ENCODE measurements at regions not wholly inside any gene's neighbourhood (a gene's known extent, or its start where the extent isn't known, plus 50 kb on each side); places are given as distances from the start of the nearest gene placed in this dataset.
"Not testable (repeated sequence)": the region's sequence is repeated elsewhere in the genome, so short reads cannot be mapped to it uniquely, and the experiment has no call there.

- Histone ChIP-seq H3K4me3 (ENCODE audit: low read length in 3 of 3) (no peak overlapping the region), H3K9ac (ENCODE audit: low read length in 3 of 3) (no peak overlapping the region), H3K36me3 (ENCODE audit: control insufficient read depth in 2 of 3, insufficient read depth in 3 of 3, low read length in 3 of 3) (no peaks in the 10 kb centered on the region), H3K27me3 (ENCODE audit: control insufficient read depth, insufficient read depth, low read length) (no peaks in the 10 kb centered on the region), H3K27ac (ENCODE audit: low read depth in 2 of 2, low read length in 2 of 2) (no peak overlapping the region), H3K9me3 (ENCODE audit: control insufficient read depth in 2 of 3, insufficient read depth in 1 of 3, low read length in 3 of 3) (no peaks in the 10 kb centered on the region), H3K4me1 (ENCODE audit: control insufficient read depth in 2 of 3, insufficient read depth in 2 of 3, low read depth in 1 of 3, low read length in 3 of 3) (no peaks in the 10 kb centered on the region)
- DNase-seq: no peak
- TF ChIP-seq CTCF (IDR thresholded peaks at IDR 0.05; ENCODE audit: borderline replicate concordance, extremely low read depth, insufficient read depth): no peak
- intact Hi-C loops (cut with DNase I): no loop called here
- FAIRE-seq: no peak
Observed at GRCh38 chr4:114326358-114326757, 272.2 kb upstream of the UGT8 start.

- H3K9me3 ChIP-seq (ENCODE audit: control insufficient read depth in 2 of 3, insufficient read depth in 1 of 3, low read length in 3 of 3): no peaks in the 10 kb centered on the region
- H3K36me3 ChIP-seq (ENCODE audit: control insufficient read depth in 2 of 3, insufficient read depth in 3 of 3, low read length in 3 of 3): no peaks in the 10 kb centered on the region
- FAIRE-seq (no peak), DNase-seq (no peak)
- no peaks in the 10 kb centered on the region for H3K27me3 ChIP-seq (ENCODE audit: control insufficient read depth, insufficient read depth, low read length)
- no peak for TF ChIP-seq CTCF (IDR thresholded peaks at IDR 0.05; ENCODE audit: borderline replicate concordance, extremely low read depth, insufficient read depth)
- H3K9ac ChIP-seq (ENCODE audit: low read length in 3 of 3): no peak overlapping the region
- H3K4me3 ChIP-seq (ENCODE audit: low read length in 3 of 3): no peak overlapping the region
- no peaks in the 10 kb centered on the region for H3K4me1 ChIP-seq (ENCODE audit: control insufficient read depth in 2 of 3, insufficient read depth in 2 of 3, low read depth in 1 of 3, low read length in 3 of 3)
- intact Hi-C loops (cut with DNase I): no loop called here
- no peak overlapping the region for H3K27ac ChIP-seq (ENCODE audit: low read depth in 2 of 2, low read length in 2 of 2)
Observed at GRCh38 chr4:114332119-114332518, 266.5 kb upstream of the UGT8 start.

GRCh38 chr4:114334363-114334762 is 264.2 kb upstream of the UGT8 start:
- H3K9ac ChIP-seq (ENCODE audit: low read length in 3 of 3); H3K9me3 ChIP-seq (ENCODE audit: control insufficient read depth in 2 of 3, insufficient read depth in 1 of 3, low read length in 3 of 3); FAIRE-seq; H3K4me3 ChIP-seq (ENCODE audit: low read length in 3 of 3); intact Hi-C loops (cut with DNase I); H3K36me3 ChIP-seq (ENCODE audit: control insufficient read depth in 2 of 3, insufficient read depth in 3 of 3, low read length in 3 of 3); H3K4me1 ChIP-seq (ENCODE audit: control insufficient read depth in 2 of 3, insufficient read depth in 2 of 3, low read depth in 1 of 3, low read length in 3 of 3); H3K27me3 ChIP-seq (ENCODE audit: control insufficient read depth, insufficient read depth, low read length); DNase-seq; H3K27ac ChIP-seq (ENCODE audit: low read depth in 2 of 2, low read length in 2 of 2): not testable (repeated sequence)

- Histone ChIP-seq H3K9me3 (ENCODE audit: control insufficient read depth in 2 of 3, insufficient read depth in 1 of 3, low read length in 3 of 3) (no peaks in the 10 kb centered on the region), H3K4me3 (ENCODE audit: low read length in 3 of 3) (no peak overlapping the region), H3K27me3 (ENCODE audit: control insufficient read depth, insufficient read depth, low read length) (no peaks in the 10 kb centered on the region), H3K4me1 (ENCODE audit: control insufficient read depth in 2 of 3, insufficient read depth in 2 of 3, low read depth in 1 of 3, low read length in 3 of 3) (no peaks in the 10 kb centered on the region), H3K27ac (ENCODE audit: low read depth in 2 of 2, low read length in 2 of 2) (no peak overlapping the region), H3K9ac (ENCODE audit: low read length in 3 of 3) (no peak overlapping the region), H3K36me3 (ENCODE audit: control insufficient read depth in 2 of 3, insufficient read depth in 3 of 3, low read length in 3 of 3) (no peaks in the 10 kb centered on the region)
- DNase-seq (peak in 1 of 5 donors; percentile 11), FAIRE-seq (no peak)
- no peak for TF ChIP-seq CTCF (IDR thresholded peaks at IDR 0.05; ENCODE audit: borderline replicate concordance, extremely low read depth, insufficient read depth)
- intact Hi-C loops (cut with DNase I): no loop called here
Observed at GRCh38 chr4:114334884-114335330, 263.7 kb upstream of the UGT8 start.
